DMS53 treated with DMSO at 0.1 percent for 48 hours (cell line): ENCODE measurements at regions not wholly inside any gene's neighbourhood (a gene's known extent, or its start where the extent isn't known, plus 50 kb on each side); places are given as distances from the start of the nearest gene placed in this dataset.
"Not testable (repeated sequence)": the region's sequence is repeated elsewhere in the genome, so short reads cannot be mapped to it uniquely, and the experiment has no call there.

ENCODE experiments used
- DNase-seq: peaks from one replicate; lab custom pipeline; 2025; ENCODE audit not compliant: unreplicated experiment; lab: John Stamatoyannopoulos, UW

- DNase-seq, result no peak
These were observed 69.6 kb upstream of the RASGRF1 start for GRCh38 chr15:79160211-79160610.

- no peak for DNase-seq
These were observed 67.3 kb upstream of the RASGRF1 start for GRCh38 chr15:79157631-79158592.

DNA sequence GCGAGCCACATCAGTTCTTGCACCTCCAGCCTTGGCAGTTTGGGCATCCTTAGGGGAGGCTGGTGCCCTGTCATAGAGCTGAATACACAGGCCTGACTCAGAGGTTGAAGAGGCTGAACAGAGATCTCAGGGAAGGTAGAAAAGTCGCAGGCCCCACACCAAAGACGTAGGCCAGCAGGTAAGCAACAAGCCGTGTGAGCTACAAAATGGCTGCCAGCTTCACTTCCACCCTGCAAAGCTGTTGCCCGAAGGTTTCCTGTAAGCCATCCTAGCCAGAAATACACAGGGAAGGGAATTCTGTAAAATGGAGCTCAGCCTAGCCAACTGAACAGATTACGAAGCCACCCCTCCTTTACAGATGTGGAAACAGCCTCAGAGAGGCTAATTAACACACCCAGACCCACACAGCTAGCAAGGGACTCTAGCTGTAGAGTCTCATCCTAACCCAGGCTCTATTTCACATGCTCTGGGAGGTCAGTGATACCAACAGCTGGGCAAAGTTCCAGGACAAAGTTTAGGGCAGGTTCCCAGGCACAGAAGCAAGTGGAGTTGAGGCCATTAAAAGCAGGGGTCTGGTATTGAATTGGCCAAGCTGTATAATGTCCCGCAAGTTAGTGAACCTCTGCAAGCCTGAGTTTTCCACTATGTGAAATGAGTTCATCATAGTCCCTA, 66.3 kb upstream of the RASGRF1 start:
- DNase-seq, result no peak

GRCh38 chr15:79154483-79155135, 64.0 kb upstream of the RASGRF1 start:
- DNase-seq, result no peak

DNA sequence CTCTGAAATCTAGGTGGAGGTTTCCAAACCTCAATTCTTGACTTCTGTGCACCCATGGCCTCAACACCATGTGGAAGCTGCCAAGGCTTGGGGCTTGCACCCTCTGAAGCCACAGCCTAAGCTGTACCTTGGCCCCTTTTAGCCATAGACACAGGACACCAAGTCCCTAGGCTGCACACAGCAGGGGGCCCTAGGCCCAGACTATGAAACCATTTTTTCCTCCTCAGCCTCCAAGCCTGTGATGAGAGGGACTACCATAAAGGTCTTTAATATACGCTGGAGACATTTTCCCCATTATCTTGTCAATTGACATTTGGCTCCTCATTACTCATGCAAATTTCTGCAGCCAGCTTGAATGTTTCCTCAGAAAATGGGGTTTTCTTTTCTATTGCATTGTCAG, 53.7 kb upstream of the RASGRF1 start:
- DNase-seq, result not testable (repeated sequence)

GRCh38 chr15:79140846-79141570, 50.4 kb upstream of the RASGRF1 start:
- no peak for DNase-seq
